ENCODE measurements at regions not wholly inside any gene's neighbourhood (a gene's known extent, or its start where the extent isn't known, plus 50 kb on each side); places are given as distances from the start of the nearest gene placed in this dataset.
A peak's percentile ranks its signal among the peaks of the same experiment; 100 is the strongest.
"Not testable (repeated sequence)": the region's sequence is repeated elsewhere in the genome, so short reads cannot be mapped to it uniquely, and the experiment has no call there.

- DNase-seq, result no peak
These were observed 252.6 kb downstream of the TMEM47 start for GRCh38 chrX:34404386-34405070.

GRCh38 chrX:34401411-34401810, 255.7 kb downstream of the TMEM47 start:
- no peak for DNase-seq

- no peak for DNase-seq
These were observed 250.3 kb upstream of the FAM47A start for GRCh38 chrX:34382416-34382815.

GRCh38 chrX:34381241-34381640, 249.1 kb upstream of the FAM47A start:
- DNase-seq, result no peak

GRCh38 chrX:34379891-34380290, 247.8 kb upstream of the FAM47A start:
- no peak for DNase-seq

GRCh38 chrX:34377645-34378044, 245.5 kb upstream of the FAM47A start:
- no peak for DNase-seq

GRCh38 chrX:34371754-34372153, 239.6 kb upstream of the FAM47A start:
- DNase-seq, result no peak

- DNase-seq, result no peak
These were observed 233.4 kb upstream of the FAM47A start for GRCh38 chrX:34365471-34365870.

GRCh38 chrX:34350561-34351335, 218.6 kb upstream of the FAM47A start:
- DNase-seq, result no peak

GRCh38 chrX:34343001-34343400, 210.9 kb upstream of the FAM47A start:
- DNase-seq, result no peak

GRCh38 chrX:34341814-34342213, 209.7 kb upstream of the FAM47A start:
- DNase-seq, result no peak

GRCh38 chrX:34341258-34341657, 209.1 kb upstream of the FAM47A start:
- no peak for DNase-seq

- DNase-seq, result no peak
These were observed 205.9 kb upstream of the FAM47A start for GRCh38 chrX:34338046-34338445.

GRCh38 chrX:34335376-34335775, 203.3 kb upstream of the FAM47A start:
- not testable (repeated sequence) for DNase-seq

GRCh38 chrX:34332334-34332733, 200.2 kb upstream of the FAM47A start:
- DNase-seq, result no peak

- DNase-seq, result no peak
These were observed 193.3 kb upstream of the FAM47A start for GRCh38 chrX:34325460-34325859.

GRCh38 chrX:34320424-34320823, 188.3 kb upstream of the FAM47A start:
- DNase-seq, result not testable (repeated sequence)

- DNase-seq, result peak; percentile 0
These were observed 168.8 kb upstream of the FAM47A start for GRCh38 chrX:34300871-34301270.

GRCh38 chrX:34299451-34299967, 167.4 kb upstream of the FAM47A start:
- DNase-seq, result no peak

- no peak for DNase-seq
These were observed 162.6 kb upstream of the FAM47A start for GRCh38 chrX:34294665-34295064.

- DNase-seq, result no peak
These were observed 156.7 kb upstream of the FAM47A start for GRCh38 chrX:34288782-34289181.

GRCh38 chrX:34279866-34280560, 147.9 kb upstream of the FAM47A start:
- DNase-seq, result no peak

- no peak for DNase-seq
These were observed 143.6 kb upstream of the FAM47A start for GRCh38 chrX:34275699-34276098.

All from occipital lobe (tissue), 1 donor.